GM12872 (cell line): ENCODE measurements at regions not wholly inside any gene's neighbourhood (a gene's known extent, or its start where the extent isn't known, plus 50 kb on each side); places are given as distances from the start of the nearest gene placed in this dataset.

ENCODE experiments used
- CTCF ChIP-seq: IDR thresholded peaks from 3 replicates; pipeline ENCODE4 v1.5.1; 2011; ENCODE audit warnings: low read depth, mild to moderate bottlenecking, low read length, moderate library complexity; ENCODE audit not compliant: insufficient read depth

- TF ChIP-seq CTCF: no peak
These were observed 118.3 kb downstream of the SEM1 start for GRCh38 chr7:96591159-96591899.

DNA sequence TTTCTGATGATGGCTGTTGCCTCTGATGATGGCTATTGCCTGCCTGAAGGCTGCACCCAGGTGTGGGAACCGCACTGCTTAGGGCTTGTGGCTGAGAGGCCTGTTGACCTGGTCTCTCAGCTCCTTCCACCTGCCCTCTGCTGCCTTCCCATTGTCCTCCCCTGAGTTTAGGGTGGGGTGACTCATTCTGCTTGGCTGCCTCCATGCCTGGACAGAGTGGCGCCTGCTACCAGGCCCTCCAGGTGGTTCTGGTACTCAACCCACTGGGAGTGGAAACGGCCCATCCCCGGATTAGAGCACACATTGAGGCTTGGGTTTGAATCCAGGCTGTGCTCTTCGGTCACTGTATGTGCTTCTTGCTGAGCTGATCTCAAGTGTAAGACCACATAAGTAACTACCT lies 120.6 kb downstream of the SEM1 start:
- no peak for TF ChIP-seq CTCF

GRCh38 chr7:96579119-96579518 lies 130.5 kb downstream of the SEM1 start:
- no peak for TF ChIP-seq CTCF

DNA sequence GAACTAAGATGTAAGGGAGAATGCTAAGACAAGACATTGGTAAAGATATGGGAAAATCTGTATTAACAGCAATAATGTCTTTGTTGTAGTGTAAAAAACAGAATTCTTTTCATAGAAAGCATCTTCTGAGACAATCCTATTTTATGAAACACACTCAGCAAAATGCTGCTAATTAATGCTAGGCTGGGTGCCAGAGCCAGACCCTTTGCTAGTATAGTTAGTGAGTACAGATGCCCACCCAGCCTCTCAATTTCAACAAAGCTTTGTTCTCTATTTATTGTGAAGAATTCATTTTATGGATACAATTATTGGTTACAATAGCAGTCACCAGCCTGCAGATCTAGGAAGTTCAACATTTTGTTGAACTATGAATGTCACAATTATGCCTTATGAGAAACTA lies 131.0 kb downstream of the SEM1 start:
- no peak for TF ChIP-seq CTCF

GRCh38 chr7:96563409-96563808 lies 146.2 kb downstream of the SEM1 start:
- no peak for TF ChIP-seq CTCF

DNA sequence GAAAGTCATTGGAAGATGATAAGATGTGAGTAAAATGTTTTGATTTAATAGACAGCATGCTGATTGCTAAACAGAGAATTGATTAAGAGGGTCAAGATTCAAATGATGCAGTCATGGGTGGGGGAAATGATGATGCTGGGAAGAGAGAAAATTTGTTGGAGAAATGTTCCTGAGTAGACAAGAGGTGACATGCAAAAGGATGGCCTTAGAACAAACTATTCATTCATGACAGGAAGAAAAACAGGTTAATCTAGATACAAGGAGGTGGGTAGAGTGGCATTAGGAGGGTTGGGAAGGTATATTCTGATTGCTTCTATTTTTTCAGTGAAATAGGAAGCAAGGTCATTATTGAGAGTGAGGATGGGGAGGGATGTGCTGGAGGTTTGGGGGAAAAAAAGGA lies 146.7 kb downstream of the SEM1 start:
- no peak for TF ChIP-seq CTCF

DNA sequence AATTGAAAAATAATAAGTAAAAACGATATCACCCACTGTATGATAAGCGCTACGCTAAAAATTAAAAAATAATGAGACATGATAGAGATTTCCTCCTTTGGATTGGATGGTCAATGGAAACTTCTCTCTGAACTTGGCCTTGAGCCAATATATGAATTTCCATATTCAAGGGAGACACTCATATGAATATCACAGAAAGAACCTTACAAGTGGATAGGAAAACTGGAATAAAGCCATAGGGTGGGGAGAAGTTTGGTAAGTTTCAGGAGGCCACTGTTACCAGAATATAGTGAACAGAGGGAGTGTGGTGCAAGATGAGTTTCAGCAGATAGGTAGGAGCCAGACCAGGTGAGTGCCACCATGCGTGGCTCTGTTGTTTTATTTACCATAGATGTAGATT lies 147.2 kb downstream of the SEM1 start:
- TF ChIP-seq CTCF: no peak
